HG02571 (cell line): ENCODE measurements at regions not wholly inside any gene's neighbourhood (a gene's known extent, or its start where the extent isn't known, plus 50 kb on each side); places are given as distances from the start of the nearest gene placed in this dataset.
A peak's percentile ranks its signal among the peaks of the same experiment; 100 is the strongest.

Experiments used
- ATAC-seq: cut with Tn5 transposase; IDR thresholded peaks from one replicate; pipeline ENCODE4 v1.9.1; 2021; ENCODE audit warnings: mild to moderate bottlenecking, moderate library complexity; ENCODE audit not compliant: unreplicated experiment

DNA sequence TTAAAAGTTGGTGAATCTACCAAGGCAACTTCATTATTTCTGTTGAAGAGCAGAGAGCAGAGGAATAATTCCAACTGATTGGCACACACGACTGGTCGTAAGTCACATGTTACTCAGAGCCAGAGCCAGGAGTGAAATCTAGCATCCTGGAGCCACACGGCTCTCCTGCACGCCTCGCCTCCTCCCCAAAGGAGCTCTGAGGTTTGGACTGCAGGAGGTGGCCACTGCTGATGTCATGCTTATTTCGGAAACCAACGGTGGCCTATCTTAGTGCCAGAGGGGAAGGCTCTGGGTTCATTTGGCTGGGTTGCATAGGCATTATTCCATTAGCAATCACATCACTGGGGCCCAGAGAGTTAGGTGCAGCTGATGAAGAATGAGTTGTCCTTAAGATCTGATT lies 123.5 kb upstream of the RALGAPA2 start:
- ATAC-seq: no peak

DNA sequence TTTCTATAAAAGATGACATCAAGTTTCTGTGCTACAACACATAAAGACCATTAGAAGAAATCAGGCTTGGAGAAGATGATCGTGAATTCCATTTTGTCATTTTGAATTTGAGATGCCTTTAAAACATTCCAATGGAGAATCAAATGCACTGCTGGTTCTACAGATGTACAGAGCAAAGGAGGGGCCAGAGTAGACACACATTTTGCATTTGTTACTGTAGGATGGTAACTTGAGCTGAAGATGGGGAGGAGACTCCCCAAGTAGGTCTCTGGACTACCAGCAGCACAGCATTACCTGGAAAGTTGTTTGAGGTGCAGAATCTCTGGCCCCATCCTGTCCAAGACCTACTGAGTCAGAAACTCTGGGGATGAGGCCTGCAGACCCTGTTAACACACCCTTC lies 121.6 kb upstream of the RALGAPA2 start:
- no peak for ATAC-seq

DNA sequence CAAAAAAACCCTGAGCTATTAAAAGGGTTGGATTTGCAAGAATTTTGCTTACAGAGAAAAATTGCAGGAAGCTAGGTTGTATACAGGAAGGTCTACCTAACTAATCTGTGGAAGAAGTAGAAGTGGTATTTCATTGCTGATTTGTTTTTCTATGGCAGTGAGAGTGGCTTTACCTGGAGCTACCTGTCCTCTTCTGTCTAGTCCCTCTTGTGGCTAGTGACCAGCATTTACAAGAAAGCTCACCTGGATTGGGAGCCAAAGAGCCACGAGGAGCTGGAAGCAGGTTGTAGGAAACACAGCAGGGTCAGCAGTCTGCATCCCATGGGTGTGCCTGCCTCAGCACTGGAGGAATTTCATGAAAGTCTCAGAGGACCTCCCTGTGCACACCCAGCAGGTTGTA lies 120.3 kb upstream of the RALGAPA2 start:
- no peak for ATAC-seq

DNA sequence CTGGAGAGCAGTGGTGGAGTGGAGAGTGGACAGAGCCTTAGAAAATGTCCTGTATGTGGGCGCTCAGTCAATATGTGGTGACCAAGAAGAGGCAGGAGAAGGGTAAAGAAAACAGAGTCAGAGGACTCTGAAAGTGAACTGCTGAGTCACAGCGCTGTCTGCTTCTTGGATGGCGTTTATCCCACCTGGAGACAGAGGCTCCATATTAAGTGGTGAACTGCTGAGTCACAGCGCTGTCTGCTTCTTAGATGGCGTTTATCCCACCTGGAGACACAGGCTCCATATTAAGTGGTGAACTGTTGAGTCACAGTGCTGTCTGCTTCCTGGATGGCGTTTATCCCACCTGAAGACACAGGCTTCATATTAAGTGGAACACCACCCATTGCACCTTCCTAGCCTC lies 119.3 kb upstream of the RALGAPA2 start:
- ATAC-seq: no peak

DNA sequence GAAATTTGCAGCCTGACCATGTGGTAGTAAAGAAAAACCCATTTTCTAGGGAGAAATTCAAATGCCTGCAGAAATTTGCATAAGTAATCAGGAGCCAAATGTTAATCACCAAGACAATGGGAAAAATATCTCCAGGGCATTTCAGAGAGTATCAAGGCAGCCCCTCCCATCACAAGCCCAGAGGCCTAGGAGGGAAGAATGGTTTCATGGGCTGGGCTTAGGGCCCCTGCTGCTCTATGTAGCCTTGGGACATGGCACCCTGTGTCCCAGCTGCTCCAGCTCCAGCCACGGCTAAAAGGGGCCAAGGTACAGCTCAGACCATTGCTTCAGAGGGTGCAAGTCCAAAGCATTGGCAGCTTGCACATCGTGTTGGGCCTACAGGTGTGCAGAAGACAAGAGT lies 117.2 kb upstream of the RALGAPA2 start:
- ATAC-seq: no peak

DNA sequence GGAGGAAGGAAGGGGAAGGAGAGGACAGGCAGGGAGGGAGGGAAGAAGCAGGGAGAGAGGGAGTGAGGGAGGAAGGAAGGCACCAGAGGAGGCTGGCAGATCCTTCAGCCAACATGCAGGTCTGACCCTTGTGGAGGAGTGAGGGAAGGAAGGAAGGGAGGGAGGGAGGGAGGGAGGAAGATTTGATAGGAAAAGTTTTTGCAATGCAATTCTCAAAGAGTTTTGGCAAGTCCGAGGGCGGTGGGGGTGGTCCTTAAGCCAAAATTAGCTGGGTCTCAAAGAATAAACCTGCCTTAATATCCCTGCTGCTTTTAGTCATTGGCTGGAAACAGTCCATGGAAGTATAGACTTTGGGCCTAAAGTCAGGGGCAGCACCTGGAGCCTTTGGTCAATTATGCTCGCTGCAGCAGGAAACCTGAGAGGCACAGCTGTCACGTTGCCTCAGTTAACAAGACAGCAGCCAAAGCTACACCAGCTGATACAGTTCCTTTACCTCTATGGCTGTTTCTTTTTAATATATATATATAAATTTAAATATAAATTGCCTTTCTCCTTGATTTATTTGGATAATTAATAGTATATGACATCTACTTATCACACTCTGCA lies 115.7 kb upstream of the RALGAPA2 start:
- no peak for ATAC-seq

DNA sequence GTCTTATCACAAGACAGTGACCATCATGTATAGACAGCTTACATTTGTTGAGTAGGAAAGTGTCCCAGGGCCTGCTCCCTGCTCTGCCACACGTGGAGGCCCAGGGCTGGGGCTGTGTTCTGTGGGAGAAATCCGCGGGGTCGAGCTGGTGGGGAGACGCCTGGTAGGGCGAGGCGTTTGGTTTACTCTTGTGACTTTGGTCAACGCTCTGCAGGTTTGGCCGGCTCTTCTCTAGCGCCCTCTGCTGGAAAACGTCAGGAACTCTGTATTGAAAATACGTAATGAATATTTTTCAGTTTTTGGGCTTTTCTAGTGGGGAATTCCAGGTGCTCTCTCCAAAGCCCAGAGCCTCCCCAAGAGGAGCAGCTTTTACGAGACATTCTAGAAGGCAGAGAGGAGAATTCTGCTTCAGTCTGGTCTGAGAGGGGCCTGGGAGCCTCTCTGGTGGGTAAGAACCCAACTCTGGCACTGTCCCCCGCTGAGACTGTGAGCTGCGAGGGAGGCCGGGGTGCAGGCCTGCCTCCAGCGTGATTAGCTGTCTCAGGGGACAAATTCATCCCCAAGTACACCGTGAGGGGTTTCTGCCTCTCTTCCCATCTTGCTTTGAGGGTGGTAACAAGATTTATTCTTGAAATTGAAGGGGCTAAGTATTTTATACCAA lies 112.6 kb upstream of the RALGAPA2 start:
- peak; percentile 78 for ATAC-seq

DNA sequence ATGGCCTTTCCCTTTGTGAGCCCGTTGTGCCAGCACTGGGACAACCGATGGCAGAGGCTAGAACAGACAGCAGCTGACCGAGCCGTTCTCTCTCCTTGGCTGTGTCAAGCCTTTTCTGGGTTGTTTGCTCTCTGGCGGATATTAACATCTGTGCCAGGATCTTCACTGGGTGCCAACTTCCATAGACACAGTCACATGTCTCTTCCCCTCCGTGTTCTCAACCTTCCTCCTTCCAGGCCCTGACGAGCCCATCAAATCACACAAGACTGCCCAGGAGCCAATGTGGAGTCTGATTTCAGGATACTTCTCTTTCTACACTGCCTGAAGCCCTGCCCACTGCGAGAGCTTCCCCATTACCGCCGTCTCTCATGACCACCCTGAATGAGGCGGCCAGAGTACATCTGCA lies 111.0 kb upstream of the RALGAPA2 start:
- ATAC-seq: no peak

DNA sequence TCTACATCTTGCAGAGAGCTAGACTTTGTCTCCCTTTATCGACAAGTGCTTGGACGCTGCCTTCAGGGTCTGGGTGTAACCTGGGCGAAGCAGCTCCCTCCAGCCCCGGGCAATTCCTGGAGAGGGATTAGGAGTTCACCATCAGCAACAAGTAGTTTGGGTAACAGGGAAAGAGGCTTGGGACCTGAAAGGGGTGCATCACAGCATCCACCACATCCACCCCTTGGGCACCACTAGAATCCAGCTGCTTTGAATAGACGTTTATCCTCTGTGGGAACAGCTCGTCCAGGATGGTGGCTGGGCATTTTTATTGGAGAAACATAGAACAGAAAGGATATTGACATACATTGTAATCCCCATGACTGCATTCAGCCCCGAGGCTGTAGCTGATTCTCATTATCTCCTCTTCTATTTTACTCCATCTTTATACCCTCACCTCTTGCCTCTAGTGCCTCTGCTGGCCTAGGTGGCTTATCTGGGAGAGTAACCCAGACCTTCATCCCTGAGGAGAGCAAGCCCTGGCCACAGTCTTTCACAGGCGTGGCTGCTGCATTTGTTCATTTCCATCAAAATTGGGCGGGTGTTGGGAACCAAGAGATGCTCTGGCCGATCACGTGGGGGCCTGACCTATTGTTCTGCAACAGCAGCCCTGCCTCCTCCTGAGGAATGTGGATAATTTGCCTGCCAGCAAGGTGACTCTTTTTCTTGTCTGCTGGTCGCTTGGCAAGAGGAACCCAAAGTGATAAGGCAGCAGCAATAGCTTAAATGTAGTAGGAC lies 109.2 kb upstream of the RALGAPA2 start:
- no peak for ATAC-seq

DNA sequence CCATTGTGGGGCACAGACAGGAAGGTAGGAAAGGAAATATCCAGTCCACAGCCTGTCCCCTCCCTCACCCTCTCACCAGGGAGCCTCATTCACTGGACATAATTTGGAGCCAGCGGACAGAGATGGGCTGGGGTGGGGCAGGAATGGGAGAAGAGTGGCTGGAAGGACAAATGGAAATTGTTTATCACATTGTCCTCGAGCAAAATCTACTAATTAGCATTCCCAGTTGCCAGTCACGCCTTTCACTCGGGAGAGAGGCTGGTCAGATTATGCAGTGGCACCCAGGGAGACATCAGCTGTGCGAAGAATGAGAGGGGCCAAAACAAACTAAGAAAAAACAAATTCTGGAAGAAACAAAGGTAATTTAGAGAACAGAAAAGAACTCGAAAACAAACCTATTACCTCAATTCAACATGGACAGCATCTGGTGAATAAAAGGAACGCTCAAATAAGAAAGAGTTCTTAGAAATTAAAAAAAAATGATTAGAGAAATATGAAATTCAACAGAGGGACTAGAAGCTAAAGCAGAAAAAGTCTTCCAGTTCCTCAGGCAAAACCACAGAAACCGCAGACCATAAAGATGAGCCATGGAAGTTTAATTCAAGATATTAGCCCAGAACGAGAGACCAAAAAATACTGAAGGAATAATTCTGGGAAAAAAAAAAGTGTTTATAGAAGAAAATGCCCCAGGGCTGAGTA lies 108.5 kb upstream of the RALGAPA2 start:
- ATAC-seq: no peak

DNA sequence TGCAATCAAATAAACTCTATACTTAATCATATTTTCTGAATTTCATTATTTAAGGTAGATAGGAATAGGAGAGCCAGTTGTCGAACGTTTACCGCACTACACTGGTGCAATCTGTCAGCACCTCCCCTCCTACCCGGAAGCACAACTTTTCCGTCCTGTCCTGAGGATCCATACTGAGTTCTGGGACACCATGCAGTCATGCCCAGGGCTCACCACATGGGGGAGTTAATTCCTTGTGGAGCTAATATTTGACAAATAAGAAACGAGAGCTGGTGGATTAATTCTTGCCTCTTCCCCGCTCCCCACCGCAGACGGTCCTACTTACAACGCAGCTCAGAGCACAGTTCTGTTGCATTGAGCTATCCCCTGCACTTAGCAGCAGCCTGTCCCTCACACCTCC lies 107.7 kb upstream of the RALGAPA2 start:
- ATAC-seq: no peak

DNA sequence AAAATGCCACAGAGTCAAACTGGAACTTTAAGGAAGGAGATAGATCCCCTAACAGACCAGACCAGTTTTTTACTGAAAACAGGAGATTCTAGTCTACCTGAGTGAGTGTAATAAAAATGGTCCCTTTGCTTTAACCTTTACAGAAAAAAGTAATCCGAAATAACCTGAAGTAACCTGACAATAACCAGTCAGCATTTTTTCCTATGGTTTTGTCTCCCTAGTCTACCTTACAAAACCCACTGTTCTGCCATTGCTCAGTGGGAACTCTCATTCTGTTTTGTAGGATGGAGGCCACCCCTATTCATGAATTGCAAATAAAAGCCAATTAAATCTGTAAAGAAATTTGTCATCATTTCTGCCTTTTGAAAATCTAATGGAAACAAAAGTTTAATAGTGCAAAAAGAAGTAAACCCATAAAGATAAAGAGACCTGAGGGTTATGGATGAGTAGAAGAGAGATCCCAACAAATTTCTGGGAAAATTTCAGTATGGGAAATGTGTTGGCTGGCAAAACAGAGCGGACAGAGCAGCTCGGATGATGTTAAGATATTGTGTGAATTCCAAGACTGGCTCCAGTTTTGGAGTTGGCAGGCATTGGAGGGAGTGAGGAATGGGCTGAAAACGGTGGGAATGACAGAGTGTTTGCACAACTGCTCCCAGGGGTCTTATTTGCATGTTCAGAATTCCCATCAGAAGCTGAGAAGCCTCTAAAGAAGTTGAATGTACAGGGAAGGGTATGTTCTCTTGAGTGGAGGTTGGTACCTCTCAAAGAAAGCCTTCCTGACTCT lies 104.7 kb upstream of the RALGAPA2 start:
- ATAC-seq: no peak

DNA sequence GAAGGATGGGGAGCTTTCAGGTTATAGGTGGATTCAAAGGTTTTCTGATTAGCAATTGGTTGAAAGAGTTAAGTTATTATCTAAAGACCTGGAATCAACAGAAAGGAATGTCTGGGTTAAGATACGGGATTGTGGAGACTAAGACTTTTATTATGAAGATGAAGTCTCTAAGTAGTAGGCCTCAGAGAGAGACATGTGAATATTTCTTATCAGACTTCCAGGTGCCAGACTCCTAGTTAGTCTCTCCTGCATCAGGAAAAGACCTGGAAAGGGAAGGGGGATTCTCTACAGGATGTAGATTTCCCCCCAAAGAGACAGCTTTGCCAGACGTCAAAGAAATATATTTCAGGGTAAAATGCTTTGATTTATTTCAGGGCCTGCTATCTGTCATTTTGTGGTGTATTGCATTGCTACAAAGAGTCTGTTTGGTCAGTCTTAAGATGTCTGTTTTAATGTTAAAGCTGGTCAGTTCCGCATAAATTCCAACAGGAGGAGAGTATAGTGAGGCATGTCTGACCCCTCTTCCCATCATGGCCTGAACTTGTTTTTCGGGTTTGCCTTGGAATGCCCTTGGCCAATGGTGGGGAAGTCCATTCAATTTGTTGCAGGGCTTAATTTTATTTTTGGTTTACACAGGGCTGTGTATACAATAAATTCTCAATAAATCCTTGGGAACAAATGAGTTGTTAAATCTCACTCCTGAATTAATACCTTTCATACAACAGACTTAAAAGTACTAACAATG lies 103.4 kb upstream of the RALGAPA2 start:
- ATAC-seq: no peak

DNA sequence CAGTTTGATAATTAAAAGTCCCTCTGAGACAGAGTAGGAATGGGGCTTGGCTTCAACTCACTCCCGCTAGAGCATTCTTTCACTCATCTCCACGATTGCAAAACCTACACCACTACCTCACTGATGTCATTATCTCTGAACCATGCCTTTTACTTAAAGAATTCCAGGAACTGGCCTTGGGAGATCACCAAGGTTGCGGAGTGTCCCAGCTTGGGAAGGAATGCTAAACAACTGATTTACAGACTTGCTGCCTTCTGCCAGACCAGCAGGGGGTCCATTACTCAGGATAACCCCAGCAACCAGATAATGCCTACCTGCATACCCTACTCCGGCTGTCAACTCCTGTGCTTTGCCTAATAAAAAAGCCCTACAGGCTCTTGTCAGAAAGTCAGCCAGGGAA lies 102.2 kb upstream of the RALGAPA2 start:
- ATAC-seq: no peak

DNA sequence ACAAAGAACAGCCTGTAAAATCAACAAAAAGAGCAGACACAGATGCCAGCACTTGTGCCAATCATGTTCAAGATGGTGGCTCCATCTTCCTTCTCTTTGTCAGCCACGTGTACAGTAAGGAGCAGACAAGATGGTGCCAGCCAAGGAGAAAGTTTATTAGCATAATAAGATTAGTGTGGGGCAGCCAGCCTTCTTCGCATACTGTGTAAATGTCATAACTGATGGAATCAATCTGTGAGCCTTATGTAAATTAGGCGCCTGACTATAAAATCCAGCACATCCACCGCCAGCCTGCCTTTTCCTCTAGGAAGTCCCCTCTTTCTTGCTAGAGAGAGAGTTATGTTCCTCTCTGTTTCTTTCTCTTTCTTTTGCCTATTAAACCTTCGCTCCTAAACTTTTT lies 99.7 kb upstream of the RALGAPA2 start:
- no peak for ATAC-seq

DNA sequence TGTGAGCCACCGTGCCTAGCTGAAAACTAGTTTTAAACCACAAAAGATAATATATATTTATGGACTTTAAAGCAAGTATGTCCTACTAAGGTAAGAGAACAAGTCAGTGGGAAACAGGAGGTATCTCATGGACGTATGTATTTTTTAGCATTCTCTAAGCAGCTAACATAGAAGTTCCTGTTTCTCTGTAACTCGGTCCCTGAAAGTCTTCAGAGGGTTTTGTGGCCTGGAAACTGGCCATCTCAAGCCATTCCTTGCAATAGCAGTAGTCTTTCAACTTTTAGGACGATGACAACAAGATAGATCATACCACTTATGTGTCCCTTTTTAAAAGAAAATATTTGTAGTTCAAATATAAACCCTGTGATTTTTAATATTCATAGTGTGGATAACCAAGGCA lies 95.6 kb upstream of the RALGAPA2 start:
- ATAC-seq: no peak

DNA sequence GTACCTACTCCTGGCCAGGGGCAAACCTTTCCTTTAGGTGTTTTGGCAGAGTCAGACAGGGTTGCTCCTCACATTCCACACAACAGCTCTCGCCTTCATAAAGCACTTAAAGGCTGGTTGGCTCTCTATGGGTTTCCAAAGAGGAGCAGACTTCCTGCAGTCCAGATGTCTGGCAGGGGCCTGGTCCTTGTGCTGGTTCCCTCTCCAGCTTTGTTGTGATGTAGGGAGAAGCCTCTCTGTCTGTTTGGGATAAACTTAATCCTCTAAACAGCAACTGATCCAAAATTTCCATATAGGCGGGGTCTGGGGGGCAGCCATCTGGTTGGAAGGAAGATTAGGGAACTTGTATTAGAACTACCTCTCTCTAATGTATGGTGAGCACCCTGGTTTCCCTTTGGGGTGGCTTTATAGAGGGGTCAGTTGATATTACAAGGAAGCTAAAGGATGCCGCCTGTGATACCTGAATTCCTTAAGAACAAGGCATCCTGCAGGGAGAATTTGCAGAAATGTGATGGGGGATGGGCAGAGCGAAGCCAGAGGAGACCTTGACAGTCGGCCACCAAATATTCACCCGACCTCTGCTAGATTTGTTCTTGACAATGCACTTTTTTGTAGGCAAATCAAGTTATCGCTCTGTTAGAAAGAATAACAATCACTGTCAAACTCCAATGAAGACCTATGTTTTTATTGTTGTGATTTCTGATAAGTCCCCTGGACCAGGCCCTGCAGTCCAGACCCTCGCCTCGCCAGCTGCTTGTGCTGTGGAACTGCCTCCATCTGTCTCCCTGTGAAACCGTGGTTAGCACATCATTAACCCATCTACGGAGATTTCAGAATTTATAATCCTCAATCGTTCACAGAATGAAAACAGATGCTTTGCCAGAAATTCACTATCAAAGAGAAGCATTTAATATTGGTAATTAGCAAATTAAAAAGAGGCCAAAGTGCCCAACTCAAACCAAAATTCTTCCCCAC lies 94.0 kb upstream of the RALGAPA2 start:
- ATAC-seq: no peak

DNA sequence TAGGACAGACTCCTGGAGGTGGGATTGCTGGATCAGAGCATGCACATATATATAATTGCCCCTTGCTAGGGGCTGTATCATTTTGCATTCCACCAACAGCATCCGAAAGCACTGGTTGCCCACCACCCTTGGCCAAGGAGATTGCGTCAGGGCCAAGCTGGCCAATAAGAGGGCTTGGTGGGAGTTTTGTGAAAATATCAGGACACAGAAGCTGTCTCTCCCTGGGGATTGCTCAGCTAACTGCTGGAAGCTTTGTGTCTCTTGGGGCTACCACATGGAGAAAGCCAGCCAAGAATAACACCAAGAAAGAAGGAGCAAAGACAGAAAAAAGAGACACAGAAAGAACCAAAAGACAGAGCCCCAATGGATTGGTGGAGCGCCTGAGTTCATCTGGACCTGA lies 90.6 kb upstream of the RALGAPA2 start:
- ATAC-seq: no peak

DNA sequence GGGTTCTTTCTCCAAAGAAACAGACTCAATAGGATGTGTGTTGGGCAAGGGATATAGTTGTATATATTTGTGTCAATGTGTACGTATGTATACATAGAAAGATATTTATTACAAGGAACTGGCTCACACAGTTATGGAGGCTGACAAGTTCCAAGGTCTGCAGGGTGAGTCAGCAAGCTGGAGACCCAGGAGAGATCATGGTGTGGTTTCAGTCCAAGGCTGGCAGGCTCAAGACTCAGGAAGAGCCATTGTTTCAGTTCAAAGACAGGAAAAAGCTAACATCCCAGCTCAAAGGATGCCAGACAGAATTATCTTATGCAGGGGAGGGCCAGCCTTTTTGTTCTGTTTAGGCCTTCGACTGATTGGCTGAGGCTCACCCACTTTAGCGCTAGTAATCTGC lies 89.9 kb upstream of the RALGAPA2 start:
- no peak for ATAC-seq
